Stimulated activated CD4-positive, alpha-beta T cell treated with anti-CD3 and anti-CD28 coated beads, Interleukin-4, amount 100 ng/mL, for 1 hour (primary cell): ENCODE measurements at regions not wholly inside any gene's neighbourhood (a gene's known extent, or its start where the extent isn't known, plus 50 kb on each side); places are given as distances from the start of the nearest gene placed in this dataset.
"Not testable (repeated sequence)": the region's sequence is repeated elsewhere in the genome, so short reads cannot be mapped to it uniquely, and the experiment has no call there.

Experiments used
- DNase-seq: peaks from one replicate; pipeline ENCODE4 v3.0.0-alpha.2; 2020

DNA sequence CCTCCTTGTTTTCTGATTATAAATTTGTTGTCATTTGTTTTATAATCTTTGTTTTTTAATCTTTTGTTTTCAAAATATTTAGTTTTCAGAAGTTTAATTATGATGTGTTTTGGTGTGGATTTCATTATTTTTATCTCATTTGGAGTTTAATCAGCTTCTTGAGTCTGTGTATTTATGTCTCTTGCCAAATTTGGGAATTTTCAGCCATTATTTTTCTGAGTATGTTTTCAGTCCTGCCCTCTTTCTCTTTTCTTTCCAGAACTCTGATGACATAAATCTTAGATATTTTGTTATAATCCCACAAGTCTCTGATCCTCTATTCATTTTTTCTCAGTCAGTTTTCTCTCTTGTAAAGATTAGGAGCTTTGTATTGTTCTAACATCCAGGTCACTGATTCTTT is 89.8 kb downstream of the RHOU start:
- no peak for DNase-seq

GRCh38 chr1:228825840-228826484 is 90.7 kb downstream of the RHOU start:
- DNase-seq, result no peak

- DNase-seq, result no peak
These were observed 91.7 kb downstream of the RHOU start for GRCh38 chr1:228827019-228827418.

DNA sequence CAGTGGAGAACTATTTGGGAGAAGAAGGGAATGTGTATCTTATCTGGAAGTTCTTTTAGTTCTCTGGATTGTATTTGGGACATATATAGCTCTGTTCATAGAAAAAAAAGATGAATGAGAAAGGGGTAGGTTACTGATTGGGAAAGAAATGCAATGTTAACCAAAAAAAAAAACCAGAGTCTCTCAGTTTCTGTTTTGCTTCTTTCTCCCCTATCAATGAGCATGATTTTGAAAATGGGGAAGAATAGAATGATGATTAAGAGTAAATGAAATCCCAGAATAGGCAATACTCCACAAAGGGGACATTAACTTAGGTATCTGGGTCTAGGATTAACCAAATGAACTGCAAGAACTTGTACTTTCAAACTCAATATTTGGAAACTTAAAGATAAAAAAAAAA is 92.9 kb downstream of the RHOU start:
- DNase-seq, result no peak

DNA sequence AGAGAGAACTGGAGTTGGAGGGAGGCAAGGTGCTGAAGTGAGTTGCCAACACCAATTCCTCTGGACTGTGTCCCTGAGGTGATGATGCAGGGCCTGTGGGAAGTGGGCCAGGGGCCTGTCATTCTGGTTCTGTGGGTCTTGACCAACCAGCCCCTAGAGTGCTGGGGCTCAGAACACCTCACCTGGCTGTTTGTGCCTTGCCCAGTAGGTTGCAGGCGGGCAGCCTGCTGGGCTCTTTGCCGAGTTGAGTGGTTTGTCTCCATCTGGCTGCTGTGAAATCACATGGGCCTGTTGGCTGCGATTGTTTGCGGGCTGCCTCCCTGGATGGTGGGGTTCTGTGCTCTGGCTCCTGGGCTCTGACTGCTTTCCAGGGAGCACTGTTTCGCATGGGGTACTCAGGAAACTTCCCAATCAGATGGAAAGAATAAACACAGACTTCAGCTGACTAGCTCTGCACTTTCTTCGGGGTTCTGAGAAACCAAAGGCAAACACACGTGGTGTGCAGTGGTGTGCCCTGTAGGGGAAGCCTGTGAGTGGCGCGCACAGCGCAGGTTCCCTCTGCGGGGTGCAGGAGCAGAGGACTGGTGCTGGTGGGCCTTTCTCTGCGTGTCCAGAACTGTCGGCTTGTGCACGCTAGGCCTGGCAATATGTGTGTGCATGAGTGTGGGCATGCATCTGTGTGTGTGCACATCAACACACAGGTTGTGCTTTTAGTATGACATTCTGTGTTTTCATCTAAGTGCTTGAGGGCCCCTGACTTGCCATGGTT is 95.1 kb downstream of the RHOU start:
- no peak for DNase-seq

GRCh38 chr1:228830954-228831481 is 95.7 kb downstream of the RHOU start:
- no peak for DNase-seq

DNA sequence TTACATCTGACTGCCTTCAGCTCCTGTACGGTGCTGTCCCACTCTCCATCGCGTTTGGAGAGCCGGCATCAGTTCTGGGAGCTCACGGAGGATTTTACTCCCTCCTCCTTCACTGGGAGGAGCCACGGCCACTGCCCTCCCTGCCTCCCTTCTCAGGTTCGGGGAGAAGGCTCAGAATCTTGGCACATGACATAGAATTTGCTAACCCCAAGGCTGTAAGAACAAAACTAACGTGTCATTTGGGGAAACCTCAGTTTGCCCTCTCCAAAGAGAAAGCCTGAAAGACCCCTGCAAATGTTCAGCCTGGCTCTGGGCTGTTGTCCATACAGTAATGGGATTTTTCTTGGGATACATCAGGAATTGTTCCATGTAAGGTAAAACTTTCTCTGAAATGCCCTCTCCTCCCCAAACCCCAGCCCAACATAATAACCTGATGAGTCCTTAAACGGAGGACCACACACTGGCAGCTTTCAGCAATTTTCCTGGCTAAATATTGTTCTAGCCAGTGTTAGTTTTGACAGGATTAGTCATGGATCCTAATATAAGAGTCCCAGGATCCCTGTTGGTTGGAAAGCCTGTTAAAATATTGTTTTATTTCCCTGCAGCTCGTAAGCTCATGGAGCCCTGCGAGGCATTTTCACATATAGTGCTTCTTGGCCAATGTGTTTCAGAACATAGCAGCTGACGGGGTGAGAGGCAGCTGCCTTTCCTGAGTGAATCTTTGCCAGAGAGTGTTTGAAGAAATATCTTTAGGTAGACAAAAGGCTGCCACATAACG is 98.8 kb downstream of the RHOU start:
- DNase-seq, result no peak

DNA sequence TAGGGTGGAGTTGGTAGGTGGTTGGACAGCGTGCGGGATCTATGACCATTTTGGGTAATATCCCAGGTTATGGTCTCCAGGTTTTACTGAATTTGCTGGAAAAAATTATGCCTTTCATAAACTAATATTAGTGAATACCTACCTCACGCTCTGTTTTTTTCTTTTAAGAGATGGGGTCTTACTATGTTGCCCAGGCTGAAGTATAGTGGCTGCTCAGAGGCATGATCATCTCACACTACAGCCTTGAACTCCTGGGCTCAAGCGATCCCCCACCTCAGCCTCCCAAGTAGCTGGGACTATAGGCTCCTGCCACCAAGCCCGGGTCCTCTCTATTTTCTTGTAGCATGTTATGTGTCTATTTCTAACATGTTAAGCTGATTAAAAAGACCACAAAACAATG is 100.2 kb downstream of the RHOU start:
- no peak for DNase-seq

DNA sequence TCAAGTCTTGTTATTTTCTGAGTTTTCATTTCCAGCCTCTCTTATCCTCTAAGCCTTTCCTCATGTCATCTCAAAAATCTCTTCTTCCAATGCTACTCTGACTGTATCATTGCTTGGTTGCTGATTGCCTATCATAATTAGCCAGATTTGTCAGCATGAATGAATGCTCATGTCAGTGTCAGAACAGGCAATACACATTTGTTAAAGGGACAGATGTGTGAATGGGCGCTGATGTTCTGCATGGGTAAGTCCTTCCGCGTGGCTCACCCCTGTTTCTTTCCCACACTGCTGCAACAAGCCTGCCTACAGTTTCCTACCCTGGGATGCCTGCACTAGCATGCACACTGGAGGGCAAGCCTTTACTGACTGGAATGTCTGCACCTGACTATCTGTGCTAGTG is 100.6 kb downstream of the RHOU start:
- no peak for DNase-seq

DNA sequence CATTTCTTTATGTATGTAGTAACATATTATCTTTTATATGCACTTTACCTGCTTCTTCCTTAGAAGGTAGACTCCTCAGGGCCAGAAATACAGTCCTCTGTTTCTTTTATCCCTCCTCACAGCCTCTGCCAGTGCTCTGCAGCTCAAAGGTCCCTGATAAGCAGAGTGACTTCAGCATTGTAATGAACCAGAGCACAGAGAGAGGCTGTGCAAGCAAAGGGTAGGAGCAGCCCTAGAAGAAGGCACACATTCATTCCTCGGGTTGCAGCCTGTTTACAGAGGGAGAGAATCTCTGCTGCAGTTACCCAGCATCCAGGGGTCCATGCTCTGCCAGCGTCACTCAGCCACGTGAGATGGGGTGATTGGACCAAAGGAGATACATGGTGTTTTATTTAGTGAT is 101.1 kb downstream of the RHOU start:
- no peak for DNase-seq

DNA sequence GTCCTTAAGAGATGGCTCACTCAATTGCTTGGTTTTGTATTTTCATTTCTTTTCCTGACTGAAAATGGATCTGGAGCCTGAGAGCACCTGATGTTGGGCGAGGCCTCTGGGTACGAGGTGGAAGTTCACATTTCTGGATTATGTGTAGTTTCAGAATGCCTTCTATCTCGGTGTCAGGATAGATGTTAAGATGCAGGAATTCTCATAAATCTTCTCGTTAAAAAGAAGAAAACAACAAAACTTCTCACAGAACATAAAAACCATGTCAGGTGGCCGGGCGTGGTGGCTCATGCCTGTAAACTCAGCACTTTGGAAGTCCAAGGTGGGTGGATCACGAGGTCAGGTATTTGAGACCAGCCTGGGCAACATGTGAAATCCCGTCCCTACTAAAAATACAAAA is 101.8 kb downstream of the RHOU start:
- DNase-seq, result no peak

GRCh38 chr1:228837817-228838716 is 102.8 kb downstream of the RHOU start:
- no peak for DNase-seq

DNA sequence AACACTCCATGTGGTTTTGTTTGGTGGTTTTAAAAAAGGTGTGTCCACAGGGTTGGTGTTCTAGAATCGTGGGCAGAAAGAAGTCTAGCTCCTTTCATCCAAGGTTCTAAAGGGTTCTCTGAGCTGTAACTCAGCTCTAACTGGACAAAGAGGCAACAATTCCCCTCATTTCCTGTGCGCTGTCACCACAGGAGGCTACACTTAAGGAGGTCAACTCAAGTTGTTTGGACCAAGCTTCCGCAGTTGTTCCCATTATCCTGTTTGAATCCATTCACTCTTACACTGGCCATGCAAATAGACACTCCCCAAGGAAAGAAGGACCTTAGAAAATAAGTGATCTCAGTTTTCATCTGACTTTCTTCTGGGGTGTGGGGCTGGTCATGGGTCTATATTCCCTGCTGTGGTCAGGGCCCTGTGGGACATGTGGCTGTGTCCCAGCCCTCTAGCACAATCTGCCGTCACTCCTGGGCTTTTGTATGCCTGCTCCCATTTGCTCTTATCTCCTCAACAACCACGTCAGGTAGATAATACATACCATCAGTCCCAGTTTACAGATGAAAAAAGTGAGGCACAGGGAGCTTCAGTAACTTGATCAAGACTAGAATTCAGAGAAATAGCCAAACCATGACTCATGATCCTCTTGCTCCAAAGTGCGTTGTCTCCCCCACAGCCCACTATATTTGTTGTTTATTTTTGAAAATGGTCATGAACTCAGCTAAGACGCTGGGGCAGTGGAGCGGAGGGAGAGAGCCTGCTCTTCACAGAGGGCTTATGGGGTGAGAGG is 103.6 kb downstream of the RHOU start:
- no peak for DNase-seq

DNA sequence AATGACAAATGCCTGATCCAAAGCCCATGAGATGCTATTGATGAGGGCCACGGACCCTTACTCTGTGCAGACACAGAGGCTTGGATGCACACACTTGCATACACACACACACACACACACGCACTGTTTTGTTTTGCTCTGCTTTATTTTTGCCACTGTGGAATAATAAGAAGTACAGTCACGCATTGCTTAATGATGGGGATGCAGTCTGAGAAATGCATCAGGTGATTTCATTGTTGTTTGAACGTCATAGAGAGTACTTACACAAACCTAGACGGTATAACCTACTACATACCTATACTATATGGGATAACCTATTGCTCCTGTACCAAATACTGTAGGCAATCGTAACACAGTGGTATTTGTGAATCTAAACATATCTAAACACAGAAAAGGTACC is 104.4 kb downstream of the RHOU start:
- DNase-seq, result no peak

DNA sequence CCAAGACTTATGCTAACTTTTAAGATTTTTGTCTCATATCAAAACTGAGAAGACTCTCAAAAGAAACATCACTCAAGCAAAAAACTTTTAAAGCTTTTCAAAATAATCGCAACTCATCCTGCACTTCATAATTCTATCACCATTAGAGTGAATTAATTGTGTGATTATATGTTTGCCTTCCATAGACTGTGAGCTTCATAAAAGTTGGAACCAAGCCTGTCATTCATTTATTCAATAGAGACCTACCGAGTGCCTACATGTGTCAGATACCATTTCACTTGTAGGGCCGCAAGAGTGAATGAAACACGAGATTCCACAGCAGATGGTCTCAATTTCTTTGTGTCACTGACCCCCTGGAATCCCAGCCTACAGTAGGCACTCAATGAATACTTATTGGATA is 106.4 kb downstream of the RHOU start:
- no peak for DNase-seq

DNA sequence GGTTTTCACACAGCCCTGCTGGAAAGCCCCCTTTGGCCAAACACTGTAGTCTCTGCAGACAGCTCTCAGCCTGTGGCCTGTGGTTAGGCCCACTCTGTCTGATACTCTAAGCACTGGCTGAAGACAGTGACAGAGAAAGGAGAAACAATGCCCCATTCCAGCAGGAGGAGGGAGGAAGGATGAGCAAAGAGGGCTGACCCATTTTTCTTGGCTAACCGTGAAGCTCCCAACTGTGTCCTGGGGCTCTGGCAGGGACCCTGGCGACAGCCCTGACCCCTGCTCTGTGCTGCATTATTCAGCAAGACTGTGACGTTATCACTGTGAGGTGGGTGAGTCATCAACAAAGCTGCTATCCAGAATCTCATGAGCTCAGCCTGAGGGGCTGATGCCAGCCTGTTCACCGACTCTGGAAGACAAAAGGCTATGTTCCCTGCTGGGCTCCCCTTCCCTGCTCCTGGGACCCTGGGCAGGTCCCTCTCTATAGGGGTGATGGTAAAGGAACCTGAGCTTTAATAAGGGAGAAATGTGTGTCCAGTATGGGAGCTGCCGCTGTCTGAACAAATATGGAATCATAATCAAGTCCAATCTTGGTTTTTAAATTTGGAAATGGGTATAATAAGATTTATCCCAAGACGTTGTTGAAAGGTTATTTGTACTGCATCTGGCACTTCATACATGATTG is 107.0 kb downstream of the RHOU start:
- DNase-seq, result no peak

DNA sequence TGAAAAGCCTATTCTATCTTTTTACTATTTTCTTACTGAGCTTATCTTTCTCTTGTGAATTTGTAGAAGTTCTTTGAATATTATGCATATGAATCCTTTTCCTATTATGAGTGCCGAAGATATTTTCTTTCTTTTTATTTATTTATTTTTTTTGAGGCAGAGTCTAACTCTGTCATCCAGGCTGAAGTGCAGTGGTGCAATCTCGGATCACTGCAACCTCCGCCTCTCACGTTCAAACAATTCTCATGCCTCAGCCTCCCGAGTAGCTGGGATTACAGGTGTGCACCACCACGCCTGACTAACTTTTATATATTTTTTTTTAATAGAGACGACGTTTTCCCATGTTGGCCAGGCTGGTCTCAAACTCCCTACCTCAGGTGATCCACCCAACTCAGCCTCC is 109.8 kb downstream of the RHOU start:
- DNase-seq, result no peak

DNA sequence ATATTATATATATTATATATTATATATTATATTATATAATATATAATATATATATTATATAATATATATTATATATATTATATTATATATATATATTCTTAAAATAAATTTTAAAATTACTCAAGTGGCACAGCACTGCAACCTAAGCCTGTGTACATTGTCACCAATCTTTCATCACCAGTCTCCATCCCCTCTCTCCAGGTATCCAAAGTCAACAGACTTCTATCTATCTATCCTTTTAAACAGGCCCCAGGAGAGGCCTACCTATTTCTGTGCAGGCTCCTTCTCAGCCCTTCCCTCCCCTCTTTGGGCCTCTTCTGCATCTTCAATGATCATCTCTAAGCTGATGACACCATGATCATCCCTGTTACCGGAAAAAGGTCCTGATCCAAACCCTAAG is 111.7 kb downstream of the RHOU start:
- no peak for DNase-seq

DNA sequence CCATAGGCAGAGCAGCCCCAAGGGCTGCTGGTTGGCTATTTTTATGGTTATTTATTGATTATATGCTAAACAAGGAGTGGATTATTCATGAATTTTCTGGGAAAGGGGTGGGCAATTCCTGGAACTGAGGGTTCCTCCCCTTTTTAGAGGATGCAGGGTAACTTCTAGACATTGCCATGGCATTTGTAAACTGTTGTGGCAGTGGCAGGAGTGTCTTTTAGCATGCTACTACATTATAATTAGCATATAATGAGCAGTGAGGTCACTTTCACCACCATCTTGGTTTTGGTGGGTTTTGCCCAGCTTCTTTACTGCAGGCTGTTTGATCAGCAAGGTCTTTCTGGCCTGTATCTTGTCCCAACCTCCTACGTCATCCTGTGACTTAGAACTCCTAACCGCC is 112.2 kb downstream of the RHOU start:
- DNase-seq, result not testable (repeated sequence)

DNA sequence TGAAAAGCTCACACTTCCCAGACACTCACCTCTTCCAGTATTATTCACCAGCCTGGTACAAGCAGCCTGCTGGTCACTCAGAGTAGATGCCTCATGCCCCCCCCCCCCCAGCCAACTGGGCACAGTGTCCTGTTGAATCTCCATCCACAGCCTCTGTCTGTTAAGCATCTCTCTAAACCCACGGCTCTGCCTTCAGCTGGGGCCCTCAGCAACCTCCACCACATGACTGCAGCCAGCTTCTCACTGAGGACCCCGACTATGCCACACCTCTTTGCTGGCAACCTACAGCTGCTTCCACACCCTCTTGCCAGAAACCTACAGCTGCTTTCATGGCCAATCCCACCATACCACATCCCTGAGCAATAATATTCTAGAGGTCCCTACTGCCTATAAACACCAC is 113.1 kb downstream of the RHOU start:
- no peak for DNase-seq

GRCh38 chr1:228849011-228849541 is 113.8 kb downstream of the RHOU start:
- no peak for DNase-seq
